NOMO-1 treated with DMSO at 0.1 percent for 48 hours (cell line): ENCODE measurements at regions not wholly inside any gene's neighbourhood (a gene's known extent, or its start where the extent isn't known, plus 50 kb on each side); places are given as distances from the start of the nearest gene placed in this dataset.
"Not testable (repeated sequence)": the region's sequence is repeated elsewhere in the genome, so short reads cannot be mapped to it uniquely, and the experiment has no call there.

ENCODE experiments used
- DNase-seq: peaks from one replicate; lab custom pipeline; 2025; ENCODE audit not compliant: unreplicated experiment; lab: John Stamatoyannopoulos, UW

DNA sequence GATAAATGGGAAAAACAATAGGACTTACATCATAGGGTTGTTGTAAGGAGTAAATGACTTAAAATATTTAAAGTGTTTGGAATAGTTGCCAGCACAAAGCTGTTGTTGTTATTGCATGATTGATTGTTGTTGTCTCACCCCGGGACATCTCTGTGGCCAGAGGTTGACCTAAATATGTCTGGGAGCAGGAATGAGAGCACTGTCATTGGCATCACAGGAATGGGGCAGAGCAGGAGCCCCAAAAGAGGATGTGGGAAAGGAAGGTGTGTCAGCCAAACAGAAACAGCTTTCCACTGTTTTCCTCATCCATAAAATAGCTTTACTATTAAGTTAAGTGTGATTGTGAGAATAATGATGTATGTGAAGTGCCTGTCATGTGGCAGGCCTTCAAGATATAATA, 121.6 kb downstream of the TMEM168 start:
- DNase-seq, result no peak

- no peak for DNase-seq
Observed at GRCh38 chr7:112669306-112669705, 120.9 kb downstream of the TMEM168 start.

GRCh38 chr7:112670193-112670592, 120.0 kb downstream of the TMEM168 start:
- no peak for DNase-seq

DNA sequence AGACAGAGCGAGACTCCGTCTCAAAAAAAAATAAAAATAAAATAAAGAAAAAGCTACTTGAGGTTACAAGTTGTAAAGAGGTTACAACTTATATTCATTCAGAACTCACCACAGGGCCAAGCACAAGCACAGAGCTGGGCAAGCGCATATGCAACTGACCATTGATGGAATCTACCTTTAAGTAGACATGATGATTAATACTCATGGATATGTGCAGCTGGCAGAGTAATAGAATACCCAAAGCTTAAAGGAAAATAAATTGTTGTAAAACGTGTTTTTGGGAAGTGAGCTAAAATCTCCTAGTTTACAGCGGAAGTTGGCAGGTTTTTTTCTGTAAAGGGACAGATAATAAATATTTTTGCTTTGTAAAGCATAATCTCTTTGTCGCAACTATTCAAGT, 111.6 kb downstream of the TMEM168 start:
- DNase-seq, result no peak

DNA sequence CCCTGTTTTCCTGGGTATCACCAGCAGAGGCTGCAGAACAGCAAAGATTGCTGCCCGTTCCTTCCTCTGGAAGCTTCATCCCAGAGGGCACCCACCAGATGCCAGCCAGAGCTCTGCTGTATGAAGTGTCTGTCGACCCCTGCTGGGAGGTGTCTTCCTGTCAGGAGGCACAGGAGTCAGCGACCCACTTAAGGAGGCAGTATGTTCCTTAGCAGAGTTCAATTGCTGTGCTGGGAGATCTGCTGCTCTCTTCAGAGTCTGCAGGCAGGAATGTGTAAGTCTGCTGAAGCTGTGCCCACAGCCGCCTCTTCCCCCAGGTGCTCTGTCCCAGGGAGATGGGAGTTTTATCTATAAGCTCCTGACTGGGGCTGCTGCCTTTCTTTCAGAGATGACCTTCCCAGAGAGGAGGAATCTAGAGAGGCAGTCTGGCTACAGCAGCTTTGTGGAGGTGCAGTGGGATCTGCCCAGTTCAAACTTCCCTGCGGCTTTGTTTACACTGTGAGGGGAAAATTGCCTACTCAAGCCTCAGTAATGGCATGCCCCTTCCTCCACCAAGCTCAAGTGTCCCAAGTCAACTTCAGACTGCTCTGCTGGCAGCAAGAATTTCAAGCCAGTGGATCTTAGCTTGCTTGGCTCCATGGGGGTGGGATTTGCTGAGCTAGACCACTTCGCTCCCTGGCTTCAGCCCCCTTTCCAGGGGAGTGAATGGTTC, 100.6 kb downstream of the TMEM168 start:
- not testable (repeated sequence) for DNase-seq

DNA sequence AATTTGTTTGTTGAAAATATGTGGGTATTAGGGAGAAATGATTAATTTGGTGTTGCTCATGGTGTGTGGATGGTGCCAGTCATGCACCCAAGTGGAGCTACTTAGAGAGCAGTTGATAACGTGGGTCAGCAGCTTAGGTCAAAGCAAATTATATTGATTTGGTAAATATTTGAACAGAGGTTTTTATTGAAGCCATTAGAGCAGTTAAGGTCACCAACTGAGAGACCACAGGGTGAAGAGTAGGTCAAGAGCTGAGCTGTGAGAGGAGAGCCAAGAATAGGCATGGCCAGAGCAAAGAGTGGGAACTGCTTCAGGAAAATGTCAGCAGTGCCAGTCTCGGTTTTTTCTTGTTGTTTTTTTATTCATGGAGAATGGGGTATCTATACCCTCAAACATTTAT, 97.9 kb downstream of the TMEM168 start:
- DNase-seq, result no peak

DNA sequence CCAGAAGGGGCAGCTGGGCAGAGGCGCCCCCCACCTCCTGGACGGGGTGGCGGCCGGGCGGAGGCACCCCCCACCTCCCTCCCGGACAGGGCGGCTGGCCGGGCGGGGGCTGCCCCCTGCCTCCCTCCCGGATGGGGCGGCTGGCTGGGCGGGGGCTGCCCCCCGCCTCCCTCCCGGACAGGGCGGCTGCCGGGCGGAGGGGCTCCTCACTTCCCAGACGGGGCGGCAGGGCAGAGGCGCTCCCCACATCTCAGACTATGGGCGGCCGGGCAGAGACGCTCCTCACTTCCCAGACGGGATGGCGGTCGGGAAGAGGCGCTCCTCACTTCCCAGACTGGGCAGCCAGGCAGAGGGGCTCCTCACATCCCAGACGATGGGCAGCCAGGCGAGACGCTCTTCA, 93.0 kb downstream of the TMEM168 start:
- DNase-seq, result not testable (repeated sequence)

- DNase-seq, result no peak
Observed at GRCh38 chr7:112699725-112700513, 90.3 kb downstream of the TMEM168 start.

DNA sequence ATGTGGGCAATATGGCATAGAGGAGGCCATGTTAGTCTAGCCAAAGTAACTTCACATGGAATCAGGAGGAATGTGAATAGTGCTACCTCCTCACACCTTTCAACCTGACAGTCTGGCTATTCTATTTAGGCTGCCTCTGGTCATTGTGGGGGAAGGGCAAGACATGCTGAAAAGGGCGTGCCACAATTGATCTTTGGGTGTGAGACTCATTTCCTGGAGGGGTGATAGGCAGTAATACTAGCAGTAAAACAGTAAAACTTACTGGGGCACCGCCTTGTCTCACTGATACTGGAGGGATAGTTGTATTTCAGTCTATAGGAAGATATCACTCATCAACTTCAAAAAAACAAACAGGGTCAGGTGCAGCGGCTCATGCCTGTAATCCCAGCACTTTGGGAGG, 88.7 kb downstream of the TMEM168 start:
- DNase-seq, result no peak

- DNase-seq, result no peak
Observed at GRCh38 chr7:112707655-112708054, 82.5 kb downstream of the TMEM168 start.

GRCh38 chr7:112708236-112708635, 82.0 kb downstream of the TMEM168 start:
- DNase-seq, result no peak
